ENCODE measurements at regions not wholly inside any gene's neighbourhood (a gene's known extent, or its start where the extent isn't known, plus 50 kb on each side); places are given as distances from the start of the nearest gene placed in this dataset.

- H3K4me1 Mint-ChIP-seq, result peaks cover 67% of the 10 kb centered on the region
- H3K27me3 Mint-ChIP-seq (ENCODE audit: low read depth, poor library complexity), result peaks cover 11% of the 10 kb centered on the region
- H3K9me3 Mint-ChIP-seq, result no peaks in the 10 kb centered on the region
- TF ChIP-seq CTCF (IDR thresholded peaks at IDR 0.05), result no peak
- H3K36me3 Mint-ChIP-seq (ENCODE audit: low read depth), result no peaks in the 10 kb centered on the region
- no peak for DNase-seq
- H3K27ac Mint-ChIP-seq, result no peak overlapping the region
- H3K4me3 Mint-ChIP-seq, result no peak overlapping the region
Measured at GRCh38 chr14:76951166-76951565, 77.3 kb downstream of the IRF2BPL start.

- no peak for TF ChIP-seq CTCF (IDR thresholded peaks at IDR 0.05)
- H3K4me1 Mint-ChIP-seq, result peaks cover 58% of the 10 kb centered on the region
- no peak overlapping the region for H3K27ac Mint-ChIP-seq
- no peaks in the 10 kb centered on the region for H3K9me3 Mint-ChIP-seq
- H3K36me3 Mint-ChIP-seq (ENCODE audit: low read depth), result no peaks in the 10 kb centered on the region
- peaks cover 11% of the 10 kb centered on the region for H3K27me3 Mint-ChIP-seq (ENCODE audit: low read depth, poor library complexity)
- DNase-seq, result no peak
- no peak overlapping the region for H3K4me3 Mint-ChIP-seq
Measured at GRCh38 chr14:76950055-76951020, 78.2 kb downstream of the IRF2BPL start.

GRCh38 chr14:76948976-76949375, 79.5 kb downstream of the IRF2BPL start:
- no peaks in the 10 kb centered on the region for H3K36me3 Mint-ChIP-seq (ENCODE audit: low read depth)
- H3K4me3 Mint-ChIP-seq, result no peak overlapping the region
- H3K4me1 Mint-ChIP-seq, result peaks cover 56% of the 10 kb centered on the region
- H3K9me3 Mint-ChIP-seq, result no peaks in the 10 kb centered on the region
- DNase-seq, result no peak
- TF ChIP-seq CTCF (IDR thresholded peaks at IDR 0.05), result no peak
- H3K27ac Mint-ChIP-seq, result no peak overlapping the region
- H3K27me3 Mint-ChIP-seq (ENCODE audit: low read depth, poor library complexity), result peaks cover 11% of the 10 kb centered on the region

- Mint-ChIP-seq H3K9me3 (no peaks in the 10 kb centered on the region), H3K4me1 (peaks cover 56% of the 10 kb centered on the region), H3K27me3 (ENCODE audit: low read depth, poor library complexity) (peaks cover 11% of the 10 kb centered on the region), H3K4me3 (no peak overlapping the region), H3K36me3 (ENCODE audit: low read depth) (no peaks in the 10 kb centered on the region), H3K27ac (no peak overlapping the region)
- TF ChIP-seq CTCF (IDR thresholded peaks at IDR 0.05), result no peak
- DNase-seq, result no peak
Measured at GRCh38 chr14:76948213-76948947, 80.1 kb downstream of the IRF2BPL start.

GRCh38 chr14:76947838-76948184, 80.7 kb downstream of the IRF2BPL start:
- Mint-ChIP-seq H3K4me3 (no peak overlapping the region), H3K27me3 (ENCODE audit: low read depth, poor library complexity) (peaks cover 11% of the 10 kb centered on the region), H3K36me3 (ENCODE audit: low read depth) (no peaks in the 10 kb centered on the region), H3K27ac (no peak overlapping the region), H3K9me3 (no peaks in the 10 kb centered on the region), H3K4me1 (peaks cover 56% of the 10 kb centered on the region)
- TF ChIP-seq CTCF (IDR thresholded peaks at IDR 0.05), result no peak
- DNase-seq, result no peak
